NK-92 treated with Interleukin-12 subunit alpha and Interleukin-12 subunit beta, amount 100 ng/mL, for 24 hours (cell line): ENCODE measurements at regions not wholly inside any gene's neighbourhood (a gene's known extent, or its start where the extent isn't known, plus 50 kb on each side); places are given as distances from the start of the nearest gene placed in this dataset.

Source experiments
- DNase-seq: peaks from one replicate; lab custom pipeline; 2025; lab: John Stamatoyannopoulos, UW

DNA sequence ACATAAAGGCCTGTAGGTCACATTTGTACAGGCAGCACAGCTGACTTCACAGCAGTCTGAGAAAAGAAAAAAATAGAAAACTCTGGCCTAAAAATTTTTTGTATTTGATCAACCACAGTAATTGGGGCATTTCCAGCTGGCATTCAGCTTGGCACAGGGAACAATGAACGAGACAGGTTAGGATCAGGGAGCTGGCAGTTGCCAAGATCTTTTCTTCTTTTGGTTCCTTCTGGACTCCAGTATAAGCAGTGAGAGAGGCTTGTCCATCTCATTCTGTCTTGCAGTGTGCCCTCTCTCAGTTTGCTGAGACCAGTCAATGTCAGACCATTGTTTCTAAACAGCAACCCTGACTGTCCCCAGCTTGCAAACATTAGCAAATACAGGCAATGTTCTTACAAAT, 601.1 kb downstream of the TLR4 start:
- DNase-seq: no peak

DNA sequence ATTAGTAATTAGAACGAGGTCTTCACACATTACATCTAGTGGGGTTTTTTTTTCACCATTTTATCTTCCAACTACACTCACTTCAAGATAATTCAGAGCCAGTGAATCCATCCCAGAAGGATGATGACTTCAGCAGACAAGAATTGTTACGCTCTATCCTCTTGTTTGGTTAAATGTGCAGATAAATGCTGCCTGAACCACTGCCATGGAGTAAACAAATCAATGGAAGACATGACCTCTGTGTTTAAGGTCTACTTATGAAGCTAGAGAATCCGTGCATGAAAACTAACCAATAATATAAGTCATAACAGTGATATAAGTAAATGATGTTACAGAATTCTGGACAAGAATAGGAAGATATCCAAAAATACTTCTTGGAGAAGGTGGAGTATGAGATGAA, 602.6 kb downstream of the TLR4 start:
- no peak for DNase-seq

DNA sequence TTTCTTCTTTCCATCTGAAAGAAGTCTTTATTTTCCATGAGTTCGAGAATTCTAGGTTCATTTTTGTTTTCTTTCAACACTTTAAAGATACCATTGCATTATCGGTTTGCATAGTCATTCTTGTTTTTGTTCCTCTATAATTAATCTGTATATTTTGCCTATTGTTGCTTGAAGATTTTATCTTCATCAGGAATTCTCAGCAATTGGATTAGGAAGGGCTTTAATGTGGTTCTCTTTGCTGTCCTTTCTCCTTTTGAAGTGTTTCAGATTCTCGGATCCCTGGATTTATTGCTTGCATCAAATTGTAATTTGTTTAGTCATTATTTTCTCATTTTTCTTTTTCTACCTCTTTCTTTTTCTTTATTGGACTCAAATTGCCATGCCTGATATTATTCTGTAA, 609.8 kb downstream of the TLR4 start:
- DNase-seq: no peak

DNA sequence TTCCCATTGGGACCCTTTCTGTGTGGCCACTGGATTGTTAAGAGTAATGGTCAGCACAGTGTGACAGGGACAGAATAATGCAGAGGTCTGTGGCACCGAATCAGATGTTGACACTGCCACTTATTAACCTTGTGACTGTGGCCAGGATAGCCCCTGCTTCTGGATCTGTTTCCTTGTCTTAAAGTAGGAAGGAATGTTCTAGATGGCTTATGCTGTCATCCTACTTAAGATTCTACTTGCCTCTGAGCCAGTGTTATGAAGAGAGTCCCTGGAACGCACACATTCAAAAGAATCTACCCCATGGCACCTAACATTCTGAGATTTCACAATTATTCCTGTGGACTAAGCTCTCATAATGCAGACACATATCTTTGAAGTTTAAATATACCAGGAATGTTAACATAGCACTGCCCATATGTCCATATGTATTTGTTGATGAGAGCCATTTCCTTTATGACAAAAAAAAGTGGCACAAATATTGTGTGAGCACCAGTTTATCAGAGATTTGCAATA, 612.7 kb downstream of the TLR4 start:
- DNase-seq: no peak

DNA sequence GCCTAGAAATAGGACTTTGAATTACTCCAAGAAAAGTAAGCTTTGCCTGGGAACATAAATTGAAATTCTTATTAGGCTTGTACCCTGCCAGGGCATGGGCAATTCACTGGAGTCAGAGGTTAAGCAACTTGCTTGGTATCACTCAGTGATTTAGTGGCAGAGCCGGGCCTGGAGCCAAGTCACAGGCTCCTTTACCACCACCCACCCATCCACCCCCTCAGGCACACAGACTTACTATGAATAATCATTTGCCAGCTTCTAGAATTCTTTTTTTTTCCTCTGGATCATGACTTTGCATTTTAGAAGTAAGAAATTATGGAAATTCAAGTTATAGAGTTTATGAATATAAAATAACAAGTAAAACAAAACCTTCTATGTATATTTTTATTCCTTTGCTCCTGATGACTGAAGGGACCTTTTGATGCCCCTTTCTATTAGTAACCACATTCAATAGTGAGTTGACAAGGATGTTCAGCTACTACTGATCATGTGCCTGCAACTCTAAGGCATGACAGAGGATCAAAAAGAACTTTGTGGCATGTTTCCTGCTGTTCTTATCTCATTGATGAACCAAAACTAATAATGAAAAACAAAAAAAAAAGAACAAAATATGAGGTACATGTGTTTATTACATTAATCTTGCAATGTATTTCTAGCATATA, 614.7 kb downstream of the TLR4 start:
- no peak for DNase-seq

DNA sequence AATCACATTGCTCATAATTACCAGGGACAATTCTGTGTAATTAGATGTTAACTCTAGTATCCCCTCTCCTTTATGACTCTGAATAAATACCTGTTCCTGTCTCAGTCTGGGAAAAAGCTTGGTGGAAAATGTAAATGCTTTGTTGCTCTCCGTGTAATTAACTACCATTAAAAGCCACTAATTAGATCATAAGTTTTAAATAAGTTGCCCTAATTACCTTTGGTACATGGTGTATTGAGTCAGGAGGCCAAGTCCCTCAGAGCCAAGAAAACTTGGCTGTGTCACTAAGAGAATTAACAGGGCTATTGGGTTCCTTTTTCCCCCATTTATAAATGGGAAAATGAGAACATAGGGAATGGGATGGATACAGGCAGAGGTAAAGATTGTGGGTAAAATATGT, 617.6 kb downstream of the TLR4 start:
- DNase-seq: no peak

DNA sequence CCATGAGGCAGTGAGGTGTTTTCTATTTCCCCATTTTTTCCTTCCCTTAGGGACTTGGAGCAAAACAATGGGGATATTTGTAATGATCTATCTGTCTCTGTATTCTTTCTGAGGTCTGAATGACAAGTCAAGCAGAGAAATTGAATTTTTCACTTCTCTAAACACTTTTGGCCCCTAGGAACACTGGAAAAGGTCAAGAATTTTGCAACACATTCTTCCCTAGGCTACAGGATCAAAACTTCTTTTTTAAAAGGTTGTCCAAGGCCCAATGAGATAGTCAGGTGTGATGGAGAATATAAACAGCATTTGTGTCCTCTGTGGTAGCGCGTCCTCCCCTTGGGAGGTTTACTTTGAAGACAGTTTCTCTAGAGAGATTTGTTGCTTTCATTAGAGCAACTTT, 620.5 kb downstream of the TLR4 start:
- no peak for DNase-seq

DNA sequence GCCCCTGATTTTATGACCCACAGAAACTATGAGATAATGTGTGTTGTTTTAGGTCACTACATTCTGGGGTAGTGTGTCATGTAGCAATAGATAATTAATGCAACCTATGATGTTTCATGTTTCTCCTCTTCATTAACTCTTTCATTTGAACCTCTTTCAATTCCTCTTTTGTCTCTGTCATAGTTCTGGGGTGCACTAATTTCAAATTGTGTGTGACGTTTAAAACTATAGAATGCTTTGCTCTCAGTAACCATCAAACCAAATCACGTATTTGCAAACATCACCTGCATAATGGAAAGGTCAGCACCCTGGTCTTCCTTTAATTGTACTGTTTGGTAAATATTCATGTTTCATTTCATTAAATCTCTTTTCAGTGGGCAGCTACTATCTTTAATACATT, 621.6 kb downstream of the TLR4 start:
- no peak for DNase-seq

DNA sequence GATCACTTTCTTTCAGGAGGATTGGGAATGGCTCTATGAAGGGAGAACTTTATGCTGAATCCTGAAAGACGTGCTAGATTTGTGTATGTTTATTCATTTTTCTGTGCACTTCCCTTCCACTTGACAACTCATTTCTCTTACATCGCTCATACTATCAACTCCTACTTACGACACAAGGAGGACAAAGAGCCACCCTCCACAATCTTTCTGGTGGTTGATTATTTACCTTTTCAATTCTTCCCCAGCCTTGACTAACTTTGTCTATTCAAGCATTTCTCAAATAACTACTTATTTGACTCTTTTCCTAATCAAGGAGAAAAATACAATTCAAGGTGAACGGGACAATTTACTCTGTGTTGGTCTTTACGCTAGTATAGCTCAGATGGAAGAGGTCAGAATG, 622.1 kb downstream of the TLR4 start:
- DNase-seq: no peak

DNA sequence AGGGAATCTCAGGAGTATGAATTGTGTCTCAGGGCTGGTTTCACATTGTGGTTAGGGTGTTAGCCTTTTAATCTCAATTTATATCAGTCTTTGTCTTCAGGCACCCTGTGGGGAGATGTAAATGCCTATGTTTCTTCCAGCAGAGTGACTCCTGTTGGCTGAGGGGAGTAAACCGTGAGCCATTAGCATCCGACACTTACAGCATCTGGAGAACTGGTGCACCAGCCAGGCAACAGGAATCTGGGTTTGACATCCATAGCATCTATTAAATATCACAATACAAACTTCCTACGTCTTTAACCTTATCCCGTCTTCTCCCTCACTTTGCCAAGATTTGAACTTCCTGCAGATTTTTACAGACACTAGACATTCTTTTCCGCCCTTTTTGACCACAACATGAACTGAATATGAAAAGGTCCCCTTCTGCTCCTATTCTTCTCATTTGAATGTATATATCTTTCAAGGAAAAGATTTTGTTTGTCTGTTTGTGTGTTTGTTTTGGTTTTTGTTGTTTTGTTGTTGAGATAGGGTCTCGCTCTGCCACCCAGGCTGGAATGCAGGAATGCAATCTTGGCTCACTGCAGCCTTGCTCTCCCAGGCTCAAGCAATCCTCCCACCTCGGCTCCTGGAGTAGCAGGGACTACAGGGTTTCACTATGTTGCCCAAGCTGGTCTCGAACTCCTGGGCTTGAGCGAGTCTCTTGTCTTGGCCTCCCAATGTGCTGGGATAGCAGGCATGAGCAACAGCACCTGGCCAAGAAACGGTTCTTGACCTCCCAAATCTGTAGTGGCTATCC, 626.2 kb downstream of the TLR4 start:
- DNase-seq: no peak

DNA sequence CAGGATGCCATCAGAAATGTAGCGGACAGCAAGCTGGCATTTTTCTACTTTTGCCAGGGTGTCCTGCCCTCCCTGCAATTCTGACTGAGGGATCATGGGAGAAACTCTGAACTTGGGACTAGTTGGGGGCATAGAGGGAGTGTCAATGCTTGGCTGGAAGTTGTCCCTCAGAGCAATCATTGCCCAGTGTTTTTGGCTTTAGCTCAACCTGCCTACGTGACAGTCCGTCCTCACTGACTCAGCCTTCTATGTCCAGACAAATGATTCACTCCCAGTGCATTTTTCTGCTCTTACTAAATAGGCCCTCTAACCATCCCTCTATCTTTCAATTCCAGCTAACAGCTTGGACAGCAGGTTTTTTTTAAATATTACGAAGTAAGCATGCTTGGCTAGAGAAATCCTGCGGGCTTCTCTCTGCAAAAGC, 627.4 kb downstream of the TLR4 start:
- DNase-seq: no peak

DNA sequence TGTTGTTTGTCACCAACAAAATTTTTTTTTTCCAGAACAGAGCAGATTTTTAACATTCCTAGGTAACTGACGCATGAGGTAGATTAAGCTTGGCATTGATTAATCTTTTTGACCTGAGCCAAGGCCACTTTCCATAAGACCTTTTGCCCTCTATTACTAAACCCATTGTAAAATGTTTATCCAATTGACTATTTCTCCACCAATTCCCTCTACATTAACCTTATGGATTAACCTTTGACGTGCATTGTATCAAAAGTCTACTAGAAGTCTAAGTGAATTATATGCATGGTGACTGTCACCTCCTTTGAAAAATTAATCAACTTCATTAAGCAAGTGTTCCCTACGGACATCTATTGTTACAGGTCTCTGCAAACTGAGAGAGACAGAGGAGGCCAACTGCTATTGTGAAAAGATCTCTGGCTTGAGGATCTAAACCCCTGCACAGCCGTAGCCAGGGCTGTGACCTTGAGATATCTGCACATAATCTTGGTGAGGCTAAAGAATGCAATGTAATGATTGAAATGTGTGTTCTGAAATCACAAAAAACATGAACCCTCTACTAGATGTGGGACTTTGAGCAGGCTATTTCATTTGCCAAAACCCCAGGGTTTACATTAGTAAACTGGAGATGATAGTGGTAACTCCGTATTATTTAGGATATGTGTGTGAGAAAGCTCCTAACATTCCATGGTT, 632.2 kb downstream of the TLR4 start:
- DNase-seq: no peak

DNA sequence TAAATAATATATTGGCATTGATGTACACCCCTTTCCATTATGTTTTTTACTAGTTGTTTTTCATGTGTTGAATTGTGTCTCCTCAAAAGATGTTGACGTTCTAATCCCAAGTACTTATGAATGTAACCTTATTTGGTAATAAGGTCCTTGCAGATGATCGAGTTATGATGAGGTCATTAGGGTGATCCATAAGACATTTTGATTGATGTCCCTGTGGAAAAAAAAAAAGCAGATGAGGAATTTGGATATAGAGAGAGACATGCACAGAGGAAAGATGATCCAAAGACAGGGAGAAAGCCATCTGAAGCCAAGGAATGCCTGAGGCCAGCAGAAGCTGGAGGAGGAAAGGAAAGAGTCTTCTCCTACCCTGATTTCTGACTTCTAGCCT, 632.7 kb downstream of the TLR4 start:
- no peak for DNase-seq

DNA sequence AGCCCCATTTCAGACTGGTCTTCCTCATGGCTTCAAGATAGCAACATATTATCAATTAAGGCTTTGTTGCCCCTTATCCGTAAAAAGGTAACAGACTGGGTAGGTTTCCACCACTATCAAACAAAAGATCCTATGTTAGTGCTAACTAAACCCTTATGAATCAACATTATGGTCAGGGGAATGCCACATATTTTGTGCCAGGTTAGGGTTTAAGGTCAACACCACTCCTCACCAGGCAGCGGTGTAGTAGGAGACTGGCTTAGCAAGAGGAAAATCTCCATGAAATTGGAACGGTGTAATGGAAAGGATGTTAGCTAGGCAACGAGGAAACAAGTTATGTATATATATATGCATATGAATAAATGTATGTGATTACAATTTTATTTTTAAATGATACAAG, 655.8 kb downstream of the TLR4 start:
- no peak for DNase-seq

DNA sequence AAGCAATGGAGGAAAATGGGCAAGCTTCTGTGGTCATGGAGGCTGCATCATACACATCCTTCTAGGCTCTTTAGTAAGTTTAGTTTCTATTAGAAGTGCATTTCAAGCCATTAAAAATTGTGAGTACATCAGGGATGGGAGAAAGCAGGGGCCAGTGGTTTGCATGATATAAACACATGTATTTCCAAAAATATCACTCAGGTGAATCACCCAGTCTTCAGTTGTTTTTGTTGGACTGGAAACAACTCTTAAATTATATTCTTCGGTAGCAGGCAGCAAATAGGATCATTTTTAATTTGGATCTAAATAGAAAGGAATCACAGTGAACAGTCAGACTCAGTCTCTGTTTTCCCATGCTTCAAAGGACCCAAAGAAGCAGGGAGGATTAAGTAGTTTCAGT, 657.9 kb downstream of the TLR4 start:
- no peak for DNase-seq

DNA sequence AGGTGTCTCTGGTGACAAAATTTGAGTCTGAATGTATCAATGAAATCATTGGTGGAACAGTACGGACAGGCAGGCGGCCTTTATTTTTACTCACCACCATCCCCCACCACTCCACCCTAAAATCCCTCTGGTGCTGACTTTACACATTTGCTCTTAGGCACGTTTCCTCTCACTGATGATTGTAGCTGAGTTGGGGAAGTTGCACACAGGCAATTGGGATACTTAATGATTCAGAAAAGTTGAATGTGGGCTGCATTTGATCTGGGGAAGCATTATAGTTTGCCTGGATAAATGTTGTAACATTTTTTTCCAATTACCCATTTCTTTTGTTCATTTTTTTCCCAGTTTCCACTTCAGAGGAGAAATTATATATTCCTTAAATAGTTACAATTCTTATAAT, 658.4 kb downstream of the TLR4 start:
- DNase-seq: no peak

DNA sequence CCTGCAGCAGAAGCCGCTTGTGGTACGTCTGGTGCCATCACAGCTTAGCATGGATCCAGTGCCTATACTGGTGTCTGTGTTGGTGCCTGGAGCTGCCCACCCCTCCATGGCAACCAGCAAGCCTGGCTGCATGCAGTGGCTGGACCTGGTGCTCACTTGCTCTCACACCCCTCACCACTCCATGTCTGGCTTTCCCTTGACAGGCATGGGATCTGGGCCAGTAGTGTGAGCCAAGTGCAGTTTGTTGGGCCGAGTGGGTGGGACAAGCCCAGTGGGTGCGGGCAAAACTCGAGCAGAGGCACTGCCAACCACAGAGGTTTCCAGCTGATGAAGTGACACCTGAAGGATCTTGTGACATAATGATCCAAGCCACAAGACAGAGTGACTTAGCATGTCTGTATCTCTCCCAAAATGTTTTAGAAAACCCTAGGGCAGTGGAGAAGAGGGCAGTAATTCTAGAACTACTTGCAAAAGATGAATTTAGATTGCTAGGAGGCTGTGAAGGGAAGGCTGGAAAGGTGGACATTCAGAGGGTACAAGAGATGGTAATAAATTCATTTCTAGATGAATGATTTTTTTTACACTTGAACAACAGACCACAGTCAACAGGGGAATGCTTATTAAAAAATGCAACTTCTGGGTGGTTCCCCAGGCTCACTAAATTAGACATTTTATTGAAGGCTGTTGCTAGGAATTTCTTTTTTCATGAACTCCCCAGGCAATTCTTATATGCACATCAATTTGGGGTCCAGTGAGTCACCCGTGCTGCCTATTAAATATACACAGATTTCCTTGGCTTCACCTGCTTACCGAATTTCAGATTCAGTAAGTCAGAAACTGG, 660.3 kb downstream of the TLR4 start:
- no peak for DNase-seq

DNA sequence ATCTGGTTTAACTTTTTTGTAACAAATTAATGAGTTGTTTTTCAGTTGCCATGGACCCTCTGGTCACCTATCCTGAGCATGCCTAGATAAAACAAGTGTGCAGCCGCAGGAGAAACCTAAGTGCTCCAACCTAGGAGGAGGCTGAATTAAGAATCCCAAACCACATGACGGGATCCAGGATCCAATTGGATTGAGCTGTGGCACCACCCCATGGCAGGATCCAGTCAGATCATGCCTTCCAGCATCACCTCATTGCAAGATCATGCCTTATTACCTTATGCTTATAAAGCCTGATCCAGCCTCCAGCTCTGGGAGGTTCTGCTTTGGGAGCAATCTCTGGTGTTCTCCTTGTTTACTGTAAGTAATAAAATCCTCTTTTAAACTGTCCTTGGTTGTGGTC, 662.0 kb downstream of the TLR4 start:
- no peak for DNase-seq

DNA sequence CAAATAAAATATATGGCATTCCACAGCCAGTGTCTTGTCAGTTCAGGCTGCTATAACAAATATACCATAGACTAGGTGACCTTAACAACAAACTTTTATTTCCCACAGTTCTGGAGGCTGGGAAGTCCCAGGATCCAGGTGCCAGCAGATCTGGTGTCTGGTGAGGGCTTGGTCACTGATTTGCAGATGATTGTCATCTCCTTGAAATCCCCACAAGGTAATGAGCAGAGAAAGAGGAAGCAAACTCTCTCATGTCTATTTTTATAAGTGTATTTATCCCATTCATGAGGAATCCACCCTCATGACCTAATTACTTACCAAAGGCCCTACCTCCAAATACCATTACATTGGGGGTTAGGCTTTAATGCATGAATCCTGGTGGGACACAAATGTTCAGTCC, 663.2 kb downstream of the TLR4 start:
- no peak for DNase-seq

DNA sequence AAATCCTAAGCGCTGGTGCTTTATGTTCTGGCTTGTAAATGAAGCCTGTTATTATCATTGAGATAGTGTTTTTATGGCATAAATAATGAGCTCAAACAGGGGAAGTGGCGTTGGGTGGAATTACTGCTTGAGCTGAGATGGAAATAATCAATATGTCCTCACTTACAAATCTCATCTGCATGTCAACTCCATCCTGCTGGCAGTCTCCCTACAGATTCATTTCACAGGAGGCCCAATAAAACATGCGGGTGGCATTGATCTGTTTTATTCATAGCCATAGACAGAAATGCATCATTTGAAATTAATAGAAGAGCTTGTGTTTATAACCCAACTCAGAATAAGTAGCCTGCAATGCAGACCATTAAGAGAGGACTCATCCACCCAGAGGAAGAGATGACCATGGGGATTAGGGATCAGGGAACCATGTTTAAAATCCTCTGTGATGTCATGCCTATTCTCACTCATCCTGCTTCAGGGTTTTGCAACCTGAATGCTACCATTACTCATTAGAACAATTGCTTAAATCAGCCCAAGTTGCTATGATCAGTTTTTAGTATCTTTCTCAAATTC, 680.4 kb downstream of the TLR4 start:
- no peak for DNase-seq

DNA sequence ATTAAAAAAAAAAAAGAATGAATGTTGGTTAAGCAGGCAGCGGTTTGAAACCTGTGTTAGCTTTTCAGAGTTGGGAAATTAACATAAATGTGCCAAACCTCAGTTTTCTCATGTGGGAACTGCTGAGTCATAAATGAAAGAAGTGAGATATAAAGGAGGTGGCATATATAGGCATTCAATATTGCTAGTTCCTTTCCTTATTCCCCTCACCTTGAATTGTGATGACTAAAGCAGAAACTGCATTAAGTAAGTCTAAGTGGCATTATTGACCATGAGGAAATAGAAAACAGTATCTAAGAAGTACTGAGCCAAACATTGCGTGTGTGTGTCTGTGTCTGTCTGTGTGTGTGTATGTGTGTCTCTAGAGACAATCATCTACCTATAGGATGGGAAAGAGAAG, 691.2 kb downstream of the TLR4 start:
- no peak for DNase-seq

DNA sequence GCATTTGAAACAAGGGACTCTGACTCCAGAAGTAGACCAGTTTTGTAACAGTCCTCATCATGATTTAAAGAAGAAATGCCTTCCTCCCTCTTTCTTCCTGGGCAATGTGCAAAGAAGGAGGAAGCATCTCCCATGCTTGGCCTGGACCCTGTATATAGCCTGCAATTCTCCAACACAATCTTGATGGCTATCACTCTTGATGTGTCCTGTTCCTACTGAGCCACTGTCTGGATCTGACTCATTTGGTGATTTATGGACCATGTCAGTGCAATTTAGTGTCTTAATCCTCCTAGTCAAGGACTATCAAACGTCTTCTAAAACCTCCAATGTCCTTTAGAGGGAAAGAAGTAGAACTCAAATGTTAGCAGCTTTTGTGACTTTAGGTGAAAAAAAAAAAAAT, 697.3 kb downstream of the TLR4 start:
- DNase-seq: no peak
